GM20000 (cell line): ENCODE measurements at regions not wholly inside any gene's neighbourhood (a gene's known extent, or its start where the extent isn't known, plus 50 kb on each side); places are given as distances from the start of the nearest gene placed in this dataset.
"Not testable (repeated sequence)": the region's sequence is repeated elsewhere in the genome, so short reads cannot be mapped to it uniquely, and the experiment has no call there.

Experiments used
- DNase-seq: peaks from one replicate; pipeline ENCODE4 v3.0.0; 2012; ENCODE audit warnings: low spot score
- TF ChIP-seq, protein P1 (sequence below): IDR thresholded peaks from 2 replicates; pipeline ENCODE4 v1.5.1; 2012; ENCODE audit warnings: mild to moderate bottlenecking, control low read depth; ENCODE audit errors: extremely low read depth, missing control alignments

DNA sequence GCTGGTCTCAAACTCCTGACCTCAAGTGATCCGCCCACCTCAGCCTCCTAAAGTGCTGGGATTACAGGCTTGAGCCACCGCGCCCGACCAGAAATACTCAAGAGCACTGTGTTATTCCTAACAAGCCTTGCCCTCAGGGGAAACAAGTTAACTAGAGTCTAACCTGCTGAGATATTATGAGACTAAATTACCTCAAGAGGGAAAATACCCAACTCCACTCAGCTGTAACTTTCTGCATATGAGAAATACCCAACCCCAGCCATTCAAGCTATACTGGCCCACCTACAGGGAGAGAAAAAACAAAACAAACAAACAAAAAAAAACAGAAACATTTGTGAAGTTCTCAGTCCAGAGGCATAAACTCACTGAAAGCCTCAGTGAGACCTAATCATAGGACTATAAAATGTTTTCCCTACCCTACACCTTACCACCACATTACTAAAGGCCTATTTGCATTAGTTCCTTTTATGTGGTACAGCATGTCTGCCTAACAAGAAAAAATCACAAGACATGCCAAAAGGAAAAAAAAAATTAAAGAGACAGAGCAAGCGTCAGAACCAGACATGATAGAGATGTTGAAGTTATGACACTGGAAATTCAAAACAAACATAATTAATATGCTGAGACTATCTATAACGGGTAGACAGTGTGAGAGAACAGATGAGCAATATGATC is 876.0 kb downstream of the FSTL5 start:
- TF ChIP-seq, protein P1, sequence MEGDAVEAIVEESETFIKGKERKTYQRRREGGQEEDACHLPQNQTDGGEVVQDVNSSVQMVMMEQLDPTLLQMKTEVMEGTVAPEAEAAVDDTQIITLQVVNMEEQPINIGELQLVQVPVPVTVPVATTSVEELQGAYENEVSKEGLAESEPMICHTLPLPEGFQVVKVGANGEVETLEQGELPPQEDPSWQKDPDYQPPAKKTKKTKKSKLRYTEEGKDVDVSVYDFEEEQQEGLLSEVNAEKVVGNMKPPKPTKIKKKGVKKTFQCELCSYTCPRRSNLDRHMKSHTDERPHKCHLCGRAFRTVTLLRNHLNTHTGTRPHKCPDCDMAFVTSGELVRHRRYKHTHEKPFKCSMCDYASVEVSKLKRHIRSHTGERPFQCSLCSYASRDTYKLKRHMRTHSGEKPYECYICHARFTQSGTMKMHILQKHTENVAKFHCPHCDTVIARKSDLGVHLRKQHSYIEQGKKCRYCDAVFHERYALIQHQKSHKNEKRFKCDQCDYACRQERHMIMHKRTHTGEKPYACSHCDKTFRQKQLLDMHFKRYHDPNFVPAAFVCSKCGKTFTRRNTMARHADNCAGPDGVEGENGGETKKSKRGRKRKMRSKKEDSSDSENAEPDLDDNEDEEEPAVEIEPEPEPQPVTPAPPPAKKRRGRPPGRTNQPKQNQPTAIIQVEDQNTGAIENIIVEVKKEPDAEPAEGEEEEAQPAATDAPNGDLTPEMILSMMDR, result no peak
- no peak for DNase-seq

DNA sequence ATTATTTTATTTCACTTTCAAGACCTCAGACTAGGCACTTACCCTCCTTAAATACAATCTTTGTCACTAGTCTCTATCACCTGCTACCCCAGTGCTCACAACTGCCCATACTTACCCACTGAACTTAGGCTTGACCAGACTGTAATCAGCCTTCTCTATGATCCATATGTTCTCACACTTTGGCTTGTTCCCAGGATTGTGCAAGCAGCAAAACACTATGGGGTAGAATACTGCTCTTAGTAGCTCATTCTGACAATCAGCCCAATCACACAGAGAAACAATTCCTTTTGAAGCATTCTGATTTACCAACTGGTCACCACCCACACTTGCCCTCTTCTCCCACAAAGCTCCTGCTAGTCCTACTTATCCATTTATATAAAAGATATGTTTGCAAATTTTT is 878.3 kb downstream of the FSTL5 start:
- TF ChIP-seq, protein P1, result no peak
- DNase-seq, result no peak

- no peak for DNase-seq
- TF ChIP-seq, protein P1, result no peak
These were observed 882.9 kb downstream of the FSTL5 start for GRCh38 chr4:161280929-161281328.

DNA sequence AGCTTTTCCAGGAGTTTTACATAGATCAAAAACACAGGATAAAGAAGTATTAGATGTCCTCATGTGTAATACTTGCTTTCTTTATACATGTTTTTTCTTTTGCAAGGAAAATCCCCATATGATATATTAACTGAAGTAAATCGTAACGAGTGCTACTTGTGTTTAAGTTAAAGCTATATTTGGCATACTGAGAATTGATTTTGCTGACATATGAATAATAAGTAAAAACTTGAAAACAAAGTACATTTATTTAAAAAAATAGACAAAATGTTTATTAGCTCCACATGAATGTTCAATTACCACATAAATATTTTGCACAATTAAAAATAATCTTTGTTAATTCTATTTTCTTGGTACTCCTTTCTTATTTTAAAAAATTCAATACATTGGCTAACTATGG is 884.7 kb downstream of the FSTL5 start:
- DNase-seq, result no peak
- TF ChIP-seq, protein P1, result no peak

DNA sequence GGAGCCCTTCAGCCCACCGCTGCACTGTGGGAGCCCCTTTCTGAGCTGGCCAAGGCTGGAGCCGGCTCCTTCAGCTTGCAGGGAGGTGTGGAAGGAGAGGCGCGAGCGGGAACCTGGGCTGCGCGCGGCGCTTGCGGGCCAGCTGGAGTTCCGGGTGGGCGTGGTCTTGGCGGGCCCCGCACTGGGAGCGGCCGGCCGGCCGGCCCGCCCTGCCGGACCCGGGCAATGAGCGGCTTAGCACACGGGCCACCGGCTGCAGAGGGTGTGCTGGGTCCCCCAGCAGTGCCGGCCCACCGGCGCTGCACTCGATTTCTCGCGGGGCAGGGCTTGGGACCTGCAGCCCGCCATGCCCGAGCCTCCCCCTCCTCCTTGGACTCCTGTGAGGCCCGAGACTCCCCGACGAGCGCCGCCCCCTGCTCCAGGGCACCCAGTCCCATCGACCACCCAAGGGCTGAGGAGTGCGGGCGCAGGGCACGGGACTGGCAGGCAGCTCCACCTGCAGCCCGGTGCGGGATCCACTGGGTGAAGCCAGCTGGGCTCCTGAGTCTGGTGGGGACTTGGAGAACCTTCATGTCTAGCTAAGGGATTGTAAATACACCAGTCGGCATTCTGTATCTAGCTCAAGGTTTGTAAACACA is 886.5 kb downstream of the FSTL5 start:
- DNase-seq, result not testable (repeated sequence)

GRCh38 chr4:161273607-161274006 is 890.2 kb downstream of the FSTL5 start:
- no peak for DNase-seq
- TF ChIP-seq, protein P1, result no peak

DNA sequence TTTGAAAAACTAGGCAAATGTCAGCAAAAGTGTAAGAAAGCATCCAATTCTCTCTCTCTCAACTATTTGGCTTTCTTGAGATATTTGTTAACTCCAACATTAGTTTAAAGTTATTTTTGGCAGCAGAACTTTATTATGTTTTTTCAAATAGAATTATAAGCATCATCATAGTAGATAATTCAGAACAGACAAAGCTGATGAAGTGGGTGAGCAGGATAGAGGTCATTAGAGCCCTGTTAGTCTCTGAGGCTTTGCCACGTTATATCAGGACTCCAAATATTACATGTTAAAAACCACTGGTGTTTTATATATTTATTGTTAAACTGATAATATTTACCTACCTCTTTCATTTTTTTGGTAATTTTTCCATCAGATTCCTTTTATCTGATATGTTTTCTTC is 903.0 kb downstream of the FSTL5 start:
- TF ChIP-seq, protein P1, result no peak
- no peak for DNase-seq

DNA sequence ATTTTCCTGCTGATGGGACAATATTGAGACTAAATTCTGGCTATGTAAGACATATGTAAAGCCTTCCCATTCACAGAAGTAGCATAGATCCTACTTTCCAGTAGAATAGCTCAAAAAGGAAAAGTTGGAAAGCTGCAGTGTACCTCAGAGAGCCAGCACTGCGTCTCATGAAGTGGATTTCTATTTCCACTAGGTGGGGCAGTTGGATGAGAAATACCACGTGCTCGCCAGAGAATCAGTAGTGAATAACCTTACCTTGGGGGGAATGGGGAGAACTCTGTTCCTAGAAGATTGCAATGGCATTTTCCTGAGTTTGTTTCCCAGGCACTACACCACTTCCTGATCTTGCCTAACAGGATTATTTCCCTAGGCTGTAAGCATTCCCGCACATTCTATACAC is 907.1 kb downstream of the FSTL5 start:
- no peak for DNase-seq

More for the DNA sequence above, 907.1 kb downstream of the FSTL5 start:
- TF ChIP-seq, protein P1, result no peak
